GM20431 (cell line): ENCODE measurements at regions not wholly inside any gene's neighbourhood (a gene's known extent, or its start where the extent isn't known, plus 50 kb on each side); places are given as distances from the start of the nearest gene placed in this dataset.

Source experiments
- in situ Hi-C: fragments of 300-500 bp; cut with MseI, MboI; formaldehyde crosslinking; loops from one replicate; pipeline ENCODE4 v1.15.0; 2020; ENCODE audit warnings: low sequenced_read_pairs; ENCODE audit not compliant: unreplicated experiment

- in situ Hi-C loops: no loop called here
These were observed 384.2 kb downstream of the TAF11L14 start for GRCh38 chr5:18018472-18018871.

DNA sequence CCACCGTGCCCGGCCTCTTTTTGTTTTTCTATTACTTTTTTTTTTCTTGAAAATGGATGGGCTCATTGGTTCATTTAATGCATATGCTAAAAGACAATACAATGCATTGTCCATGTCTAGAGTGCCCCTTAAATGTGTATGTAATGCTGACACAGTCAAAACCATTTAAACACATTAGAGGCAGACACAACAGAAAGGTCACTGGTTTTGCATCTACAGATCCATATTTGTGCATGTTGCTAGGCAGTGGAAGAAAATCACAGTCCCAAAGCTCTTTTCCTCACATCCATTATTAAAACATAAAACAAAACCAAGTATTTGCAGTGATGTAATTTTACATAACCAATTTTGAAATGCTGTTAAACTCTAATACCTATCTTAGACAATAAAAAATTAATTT is 389.0 kb downstream of the TAF11L14 start:
- in situ Hi-C loops: no loop called here

- in situ Hi-C loops: no loop called here
These were observed 389.7 kb downstream of the TAF11L14 start for GRCh38 chr5:18023986-18024385.

- in situ Hi-C loops: no loop called here
These were observed 390.3 kb downstream of the TAF11L14 start for GRCh38 chr5:18024542-18024941.

DNA sequence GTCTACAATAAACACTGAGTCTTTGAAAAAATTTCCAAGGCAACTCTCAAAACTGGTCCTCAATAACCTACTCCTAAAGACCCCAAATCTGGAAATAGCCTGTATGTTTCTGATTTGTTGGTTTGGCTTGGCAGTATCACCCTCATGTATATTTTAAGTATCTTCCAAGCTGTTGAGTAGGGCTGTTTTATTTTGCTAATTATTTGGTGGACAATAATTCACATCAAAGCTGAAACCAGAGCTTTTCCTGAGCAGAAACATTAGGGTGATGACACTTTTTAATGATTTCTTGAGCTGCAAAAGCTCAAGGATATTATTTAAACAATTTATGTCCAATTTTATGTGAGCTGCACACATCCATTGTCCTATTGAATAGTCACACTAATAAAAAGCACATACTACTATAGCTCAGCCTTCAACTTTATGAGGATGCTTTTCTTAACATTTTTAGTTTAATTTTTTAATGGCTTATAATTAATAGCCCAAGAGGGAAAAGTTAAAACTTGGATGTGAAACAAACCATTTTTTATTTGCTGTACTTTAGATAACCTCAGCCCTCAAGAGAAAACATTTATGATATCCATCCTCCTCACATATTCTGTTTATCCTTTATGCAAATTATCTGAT is 393.1 kb downstream of the TAF11L14 start:
- in situ Hi-C loops: no loop called here

GRCh38 chr5:18028036-18028435 is 393.8 kb downstream of the TAF11L14 start:
- in situ Hi-C loops: no loop called here

DNA sequence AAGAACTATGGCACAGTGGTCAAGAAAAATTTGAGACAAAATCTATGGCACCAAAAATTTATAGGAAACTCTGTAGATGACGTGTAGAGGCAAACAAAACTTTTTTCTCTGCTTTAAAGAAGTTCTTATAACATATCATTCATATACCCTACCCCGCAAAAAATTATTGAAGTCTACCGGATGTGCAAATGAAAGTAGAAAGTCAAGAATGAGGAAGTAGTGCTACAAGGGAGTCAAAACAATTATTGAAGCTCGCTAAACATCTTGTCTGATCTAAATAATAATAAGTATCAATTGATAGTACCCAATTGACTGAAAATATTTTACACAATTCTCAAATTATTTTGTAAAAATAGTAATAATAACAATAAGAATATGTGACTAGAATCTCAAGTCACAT is 398.5 kb downstream of the TAF11L14 start:
- in situ Hi-C loops: no loop called here

GRCh38 chr5:18036531-18036930 is 402.3 kb downstream of the TAF11L14 start:
- in situ Hi-C loops: no loop called here

DNA sequence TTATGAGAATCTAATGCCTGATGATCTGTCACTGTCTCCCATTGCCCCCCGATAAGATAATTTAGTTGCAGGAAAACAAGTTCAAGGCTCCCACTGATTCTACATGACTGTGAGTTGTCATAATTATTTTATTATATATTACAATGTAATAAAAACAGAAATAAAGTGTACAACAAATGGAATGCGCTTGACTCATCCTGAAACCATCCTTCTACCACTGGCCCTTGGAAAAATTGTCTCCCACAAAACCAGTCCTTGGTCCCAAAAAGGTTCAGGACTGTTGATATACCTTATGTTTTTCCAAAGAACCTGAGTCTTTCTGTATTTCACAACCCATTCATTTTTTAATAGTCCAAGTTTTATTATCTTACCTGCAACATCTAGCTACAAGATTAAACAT is 403.5 kb downstream of the TAF11L14 start:
- in situ Hi-C loops: no loop called here

GRCh38 chr5:18043344-18043743 is 409.1 kb downstream of the TAF11L14 start:
- in situ Hi-C loops: no loop called here

GRCh38 chr5:18048449-18048848 is 414.2 kb downstream of the TAF11L14 start:
- in situ Hi-C loops: no loop called here

- in situ Hi-C loops: no loop called here
These were observed 416.1 kb downstream of the TAF11L14 start for GRCh38 chr5:18050345-18050744.

DNA sequence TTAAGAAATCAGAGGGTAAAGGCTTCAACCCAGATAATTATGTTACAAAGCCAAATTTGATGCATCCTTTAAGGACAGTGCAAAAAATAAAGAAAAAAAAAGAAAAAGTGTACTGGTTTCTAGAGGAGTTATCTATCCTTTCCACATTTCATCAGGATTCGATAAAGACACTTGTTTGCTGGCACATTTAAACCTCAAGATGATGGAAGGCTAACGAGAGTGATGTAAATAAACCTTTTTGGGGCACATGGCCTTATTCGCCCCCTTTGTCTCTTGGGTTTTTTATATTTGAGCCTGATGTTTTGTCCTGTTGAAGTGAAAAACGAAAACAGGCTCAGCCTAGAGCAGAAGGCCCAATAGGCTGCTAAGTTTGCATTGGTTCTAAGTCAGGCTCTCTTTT is 416.5 kb downstream of the TAF11L14 start:
- in situ Hi-C loops: no loop called here

DNA sequence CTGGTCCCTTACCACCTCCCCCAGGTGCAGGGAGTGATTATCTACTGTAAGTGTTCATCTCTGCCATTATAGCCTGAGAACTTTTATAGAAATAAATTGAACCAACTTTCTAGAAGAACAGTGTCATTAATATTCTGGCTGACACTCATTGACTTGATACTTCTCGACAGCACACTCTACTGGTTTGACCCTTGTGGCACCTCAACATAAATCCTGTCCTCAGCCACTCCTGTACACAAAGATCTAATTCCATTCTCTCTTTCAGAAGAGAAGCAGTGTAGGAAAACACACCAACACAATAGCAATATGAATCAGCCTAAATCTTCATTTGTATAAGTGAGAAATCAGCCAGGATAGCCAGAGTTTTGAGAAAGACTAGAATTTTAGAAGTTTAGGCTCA is 417.7 kb downstream of the TAF11L14 start:
- in situ Hi-C loops: no loop called here

DNA sequence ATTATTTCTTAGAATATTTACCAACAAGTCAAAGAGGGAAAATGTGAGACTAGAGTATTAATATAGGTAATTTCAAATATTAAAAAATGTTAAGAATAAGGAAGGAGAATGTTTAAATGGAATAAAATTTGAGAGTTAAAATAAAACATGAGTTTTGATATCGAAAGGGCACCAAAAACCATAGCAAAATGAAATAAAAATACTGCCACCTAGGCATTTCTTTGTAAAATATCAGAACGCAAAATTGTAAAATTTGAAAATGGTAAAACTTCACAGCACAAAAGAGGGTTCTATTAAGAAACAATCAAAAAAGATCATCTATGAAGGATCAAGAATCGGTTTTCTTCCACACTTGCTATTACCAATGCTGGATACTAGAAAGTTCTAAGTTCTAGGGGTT is 418.3 kb downstream of the TAF11L14 start:
- in situ Hi-C loops: no loop called here

DNA sequence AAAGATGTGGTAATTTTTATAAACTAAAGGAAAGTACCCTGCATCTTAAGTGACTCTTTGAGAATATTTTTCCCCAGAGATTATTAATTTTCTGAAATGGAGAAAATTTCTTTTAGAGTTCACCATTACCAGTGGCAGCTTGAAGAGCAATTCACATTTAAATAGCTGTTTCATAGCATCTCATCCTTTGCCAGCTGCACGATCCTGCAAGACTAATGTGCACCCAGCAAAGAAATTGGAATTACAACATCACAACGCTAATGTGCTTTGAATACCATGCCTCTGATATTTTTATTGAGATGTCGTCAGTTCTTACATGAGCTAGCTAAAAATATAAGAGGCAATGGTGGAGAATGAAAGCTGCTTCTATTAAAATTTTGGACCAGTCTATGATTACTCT is 423.5 kb downstream of the TAF11L14 start:
- in situ Hi-C loops: no loop called here

DNA sequence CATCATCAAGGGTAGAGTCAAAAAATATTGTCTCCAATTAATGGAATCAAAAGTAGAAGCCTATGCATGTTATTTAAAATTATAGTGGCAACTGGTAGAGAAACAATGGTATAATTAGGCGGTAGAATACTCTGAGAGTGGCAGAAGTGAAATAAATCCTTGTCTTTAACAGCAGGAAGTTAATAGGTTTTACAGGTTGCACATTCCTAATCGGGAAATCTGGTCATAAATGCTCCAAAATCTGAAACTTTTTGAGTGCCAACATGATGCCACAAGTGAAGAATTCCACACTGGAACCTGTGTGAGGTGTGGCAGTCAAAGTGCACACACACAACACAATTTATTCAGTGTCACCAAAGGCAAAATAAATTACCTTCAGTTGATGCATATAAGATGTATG is 433.4 kb downstream of the TAF11L14 start:
- in situ Hi-C loops: no loop called here

- in situ Hi-C loops: no loop called here
These were observed 434.6 kb downstream of the TAF11L14 start for GRCh38 chr5:18068826-18069225.

DNA sequence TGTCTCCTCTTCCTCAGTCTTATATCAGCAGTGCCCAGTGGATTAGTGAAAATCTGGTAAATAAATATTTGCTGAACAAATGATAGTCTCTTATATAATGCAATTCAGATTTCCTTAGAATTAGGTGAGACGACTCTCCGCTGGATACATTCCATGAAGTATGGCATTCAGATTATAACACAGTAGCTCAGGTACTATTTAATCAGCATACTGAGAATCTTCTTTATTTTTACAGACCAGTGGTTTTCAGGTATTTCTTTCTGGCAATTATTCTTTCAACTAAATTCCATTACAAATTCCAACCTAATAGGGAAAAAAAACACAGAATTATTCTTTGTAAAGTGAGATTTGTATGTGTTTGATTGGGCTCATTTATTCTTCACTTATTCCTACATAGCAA is 435.5 kb downstream of the TAF11L14 start:
- in situ Hi-C loops: no loop called here

- in situ Hi-C loops: no loop called here
These were observed 438.3 kb downstream of the TAF11L14 start for GRCh38 chr5:18072600-18072999.

- in situ Hi-C loops: no loop called here
These were observed 440.7 kb downstream of the TAF11L14 start for GRCh38 chr5:18074961-18075360.

GRCh38 chr5:18078157-18078556 is 443.9 kb downstream of the TAF11L14 start:
- in situ Hi-C loops: no loop called here

GRCh38 chr5:18079831-18080230 is 445.6 kb downstream of the TAF11L14 start:
- in situ Hi-C loops: no loop called here
